ENCODE measurements at regions not wholly inside any gene's neighbourhood (a gene's known extent, or its start where the extent isn't known, plus 50 kb on each side); places are given as distances from the start of the nearest gene placed in this dataset.

- peaks cover 13% of the 10 kb centered on the region for H3K9me3 Mint-ChIP-seq (ENCODE audit: unreplicated experiment)
- no peak overlapping the region for H3K27ac Mint-ChIP-seq (ENCODE audit: unreplicated experiment)
- H3K4me3 Mint-ChIP-seq (ENCODE audit: unreplicated experiment), result no peak overlapping the region
- no peak for DNase-seq (ENCODE audit: extremely low spot score, unreplicated experiment)
- TF ChIP-seq, protein P1, sequence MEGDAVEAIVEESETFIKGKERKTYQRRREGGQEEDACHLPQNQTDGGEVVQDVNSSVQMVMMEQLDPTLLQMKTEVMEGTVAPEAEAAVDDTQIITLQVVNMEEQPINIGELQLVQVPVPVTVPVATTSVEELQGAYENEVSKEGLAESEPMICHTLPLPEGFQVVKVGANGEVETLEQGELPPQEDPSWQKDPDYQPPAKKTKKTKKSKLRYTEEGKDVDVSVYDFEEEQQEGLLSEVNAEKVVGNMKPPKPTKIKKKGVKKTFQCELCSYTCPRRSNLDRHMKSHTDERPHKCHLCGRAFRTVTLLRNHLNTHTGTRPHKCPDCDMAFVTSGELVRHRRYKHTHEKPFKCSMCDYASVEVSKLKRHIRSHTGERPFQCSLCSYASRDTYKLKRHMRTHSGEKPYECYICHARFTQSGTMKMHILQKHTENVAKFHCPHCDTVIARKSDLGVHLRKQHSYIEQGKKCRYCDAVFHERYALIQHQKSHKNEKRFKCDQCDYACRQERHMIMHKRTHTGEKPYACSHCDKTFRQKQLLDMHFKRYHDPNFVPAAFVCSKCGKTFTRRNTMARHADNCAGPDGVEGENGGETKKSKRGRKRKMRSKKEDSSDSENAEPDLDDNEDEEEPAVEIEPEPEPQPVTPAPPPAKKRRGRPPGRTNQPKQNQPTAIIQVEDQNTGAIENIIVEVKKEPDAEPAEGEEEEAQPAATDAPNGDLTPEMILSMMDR (IDR thresholded peaks at IDR 0.05), result no peak
- no peaks in the 10 kb centered on the region for H3K36me3 Mint-ChIP-seq (ENCODE audit: unreplicated experiment)
- no peaks in the 10 kb centered on the region for H3K27me3 Mint-ChIP-seq (ENCODE audit: unreplicated experiment)
- no peaks in the 10 kb centered on the region for H3K4me1 Mint-ChIP-seq (ENCODE audit: unreplicated experiment)
Measured at GRCh38 chrX:116930311-116930710, 467.5 kb upstream of the CT83 start.

GRCh38 chrX:116897526-116897925 lies 434.8 kb upstream of the CT83 start:
- no peak for DNase-seq (ENCODE audit: extremely low spot score, unreplicated experiment)
- H3K36me3 Mint-ChIP-seq (ENCODE audit: unreplicated experiment), result no peaks in the 10 kb centered on the region
- H3K27me3 Mint-ChIP-seq (ENCODE audit: unreplicated experiment), result no peaks in the 10 kb centered on the region
- H3K4me1 Mint-ChIP-seq (ENCODE audit: unreplicated experiment), result no peaks in the 10 kb centered on the region
- H3K27ac Mint-ChIP-seq (ENCODE audit: unreplicated experiment), result no peak overlapping the region
- TF ChIP-seq, protein P1 (IDR thresholded peaks at IDR 0.05), result no peak
- H3K4me3 Mint-ChIP-seq (ENCODE audit: unreplicated experiment), result no peak overlapping the region
- peaks cover 37% of the 10 kb centered on the region for H3K9me3 Mint-ChIP-seq (ENCODE audit: unreplicated experiment)

GRCh38 chrX:116881961-116882360 lies 419.2 kb upstream of the CT83 start:
- H3K4me3 Mint-ChIP-seq (ENCODE audit: unreplicated experiment), result no peak overlapping the region
- no peaks in the 10 kb centered on the region for H3K4me1 Mint-ChIP-seq (ENCODE audit: unreplicated experiment)
- no peak overlapping the region for H3K27ac Mint-ChIP-seq (ENCODE audit: unreplicated experiment)
- DNase-seq (ENCODE audit: extremely low spot score, unreplicated experiment), result no peak
- H3K27me3 Mint-ChIP-seq (ENCODE audit: unreplicated experiment), result no peaks in the 10 kb centered on the region
- H3K36me3 Mint-ChIP-seq (ENCODE audit: unreplicated experiment), result no peaks in the 10 kb centered on the region
- TF ChIP-seq, protein P1 (IDR thresholded peaks at IDR 0.05), result no peak
- peaks cover 40% of the 10 kb centered on the region for H3K9me3 Mint-ChIP-seq (ENCODE audit: unreplicated experiment)

DNA sequence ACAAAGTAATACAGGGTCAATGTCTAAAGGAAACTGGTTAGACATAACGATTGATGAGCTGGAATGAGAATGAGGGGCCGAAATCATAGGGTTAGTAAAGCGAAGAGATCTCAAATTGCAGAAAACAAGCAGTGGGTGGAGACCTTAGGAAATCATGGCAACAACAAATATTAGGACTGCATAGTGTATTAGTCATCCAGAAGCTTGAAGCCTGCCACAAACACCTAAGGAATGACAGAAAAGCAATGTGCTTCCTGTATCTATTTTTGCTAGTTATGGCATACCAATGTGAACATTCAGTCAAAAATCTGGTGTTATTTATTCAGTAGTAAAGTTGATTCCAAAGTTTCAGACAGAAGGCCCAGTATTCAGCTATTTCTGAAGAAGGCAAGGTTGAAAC lies 410.9 kb upstream of the CT83 start:
- H3K4me3 Mint-ChIP-seq (ENCODE audit: unreplicated experiment), result no peak overlapping the region
- no peak for DNase-seq (ENCODE audit: extremely low spot score, unreplicated experiment)
- TF ChIP-seq, protein P1 (IDR thresholded peaks at IDR 0.05), result no peak
- no peaks in the 10 kb centered on the region for H3K36me3 Mint-ChIP-seq (ENCODE audit: unreplicated experiment)
- H3K9me3 Mint-ChIP-seq (ENCODE audit: unreplicated experiment), result peaks cover 12% of the 10 kb centered on the region
- no peaks in the 10 kb centered on the region for H3K27me3 Mint-ChIP-seq (ENCODE audit: unreplicated experiment)
- H3K27ac Mint-ChIP-seq (ENCODE audit: unreplicated experiment), result no peak overlapping the region
- no peaks in the 10 kb centered on the region for H3K4me1 Mint-ChIP-seq (ENCODE audit: unreplicated experiment)

- Mint-ChIP-seq H3K4me3 (ENCODE audit: unreplicated experiment) (no peak overlapping the region), H3K27ac (ENCODE audit: unreplicated experiment) (no peak overlapping the region), H3K4me1 (ENCODE audit: unreplicated experiment) (no peaks in the 10 kb centered on the region), H3K27me3 (ENCODE audit: unreplicated experiment) (no peaks in the 10 kb centered on the region), H3K9me3 (ENCODE audit: unreplicated experiment) (peaks cover 6% of the 10 kb centered on the region), H3K36me3 (ENCODE audit: unreplicated experiment) (no peaks in the 10 kb centered on the region)
- DNase-seq (ENCODE audit: extremely low spot score, unreplicated experiment), result no peak
- TF ChIP-seq, protein P1 (IDR thresholded peaks at IDR 0.05), result no peak
Measured at GRCh38 chrX:116872931-116873330, 410.2 kb upstream of the CT83 start.
